ENCODE measurements at regions not wholly inside any gene's neighbourhood (a gene's known extent, or its start where the extent isn't known, plus 50 kb on each side); places are given as distances from the start of the nearest gene placed in this dataset.

DNA sequence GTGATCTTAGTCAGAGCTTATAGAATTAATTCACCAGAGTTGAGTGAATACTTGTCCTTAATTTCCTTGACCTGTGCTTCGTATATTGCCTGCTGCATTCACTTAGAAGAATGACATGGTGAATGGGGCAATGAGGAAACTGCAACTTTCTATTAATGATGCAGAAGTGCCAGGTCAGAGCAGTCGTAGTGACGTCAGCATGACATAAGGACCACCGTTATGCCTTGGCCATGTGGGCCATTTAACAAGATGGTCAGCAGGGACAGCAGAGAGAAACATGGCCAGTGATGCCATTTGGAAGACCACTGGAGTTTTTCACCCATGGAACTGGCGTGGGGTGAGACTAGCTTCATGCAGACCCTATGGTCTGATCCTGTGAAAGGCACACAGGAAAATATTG lies 1469.4 kb upstream of the TMEM132C start:
- TF ChIP-seq, protein P1, sequence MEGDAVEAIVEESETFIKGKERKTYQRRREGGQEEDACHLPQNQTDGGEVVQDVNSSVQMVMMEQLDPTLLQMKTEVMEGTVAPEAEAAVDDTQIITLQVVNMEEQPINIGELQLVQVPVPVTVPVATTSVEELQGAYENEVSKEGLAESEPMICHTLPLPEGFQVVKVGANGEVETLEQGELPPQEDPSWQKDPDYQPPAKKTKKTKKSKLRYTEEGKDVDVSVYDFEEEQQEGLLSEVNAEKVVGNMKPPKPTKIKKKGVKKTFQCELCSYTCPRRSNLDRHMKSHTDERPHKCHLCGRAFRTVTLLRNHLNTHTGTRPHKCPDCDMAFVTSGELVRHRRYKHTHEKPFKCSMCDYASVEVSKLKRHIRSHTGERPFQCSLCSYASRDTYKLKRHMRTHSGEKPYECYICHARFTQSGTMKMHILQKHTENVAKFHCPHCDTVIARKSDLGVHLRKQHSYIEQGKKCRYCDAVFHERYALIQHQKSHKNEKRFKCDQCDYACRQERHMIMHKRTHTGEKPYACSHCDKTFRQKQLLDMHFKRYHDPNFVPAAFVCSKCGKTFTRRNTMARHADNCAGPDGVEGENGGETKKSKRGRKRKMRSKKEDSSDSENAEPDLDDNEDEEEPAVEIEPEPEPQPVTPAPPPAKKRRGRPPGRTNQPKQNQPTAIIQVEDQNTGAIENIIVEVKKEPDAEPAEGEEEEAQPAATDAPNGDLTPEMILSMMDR (IDR thresholded peaks at IDR 0.05; ENCODE audit: insufficient read depth, low read length, poor library complexity, severe bottlenecking) = no peak
- Histone ChIP-seq H3K4me3 (ENCODE audit: low read depth, low read length) (no peak overlapping the region), H3K36me3 (ENCODE audit: control insufficient read depth, insufficient read depth, low read length) (no peaks in the 10 kb centered on the region), H3K27me3 (ENCODE audit: control insufficient read depth, insufficient read depth, low read length) (no peaks in the 10 kb centered on the region)
- DNase-seq (ENCODE audit: low read depth) = no peak

DNA sequence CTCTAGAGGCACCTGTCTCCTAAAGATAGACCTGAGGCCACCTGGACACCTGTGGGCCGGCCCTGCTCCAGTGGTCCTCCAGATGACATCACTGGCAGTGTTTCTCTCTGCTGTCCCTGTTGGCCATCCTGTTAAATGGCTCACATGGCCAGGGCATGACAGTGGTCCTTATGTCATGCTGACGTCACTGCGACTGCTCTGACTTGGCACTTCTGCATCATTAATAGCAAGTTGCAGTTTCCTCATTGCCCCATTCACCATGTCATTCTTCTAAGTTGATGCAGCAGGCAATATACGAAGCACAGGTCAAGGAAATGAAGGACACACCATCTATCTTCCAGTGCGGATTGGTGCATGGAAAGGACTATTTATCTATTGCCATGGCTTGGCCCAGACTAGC lies 1468.5 kb upstream of the TMEM132C start:
- DNase-seq (ENCODE audit: low read depth) = no peak
- H3K36me3 ChIP-seq (ENCODE audit: control insufficient read depth, insufficient read depth, low read length) = no peaks in the 10 kb centered on the region
- TF ChIP-seq, protein P1 (IDR thresholded peaks at IDR 0.05; ENCODE audit: insufficient read depth, low read length, poor library complexity, severe bottlenecking) = no peak
- no peak overlapping the region for H3K4me3 ChIP-seq (ENCODE audit: low read depth, low read length)
- no peaks in the 10 kb centered on the region for H3K27me3 ChIP-seq (ENCODE audit: control insufficient read depth, insufficient read depth, low read length)

DNA sequence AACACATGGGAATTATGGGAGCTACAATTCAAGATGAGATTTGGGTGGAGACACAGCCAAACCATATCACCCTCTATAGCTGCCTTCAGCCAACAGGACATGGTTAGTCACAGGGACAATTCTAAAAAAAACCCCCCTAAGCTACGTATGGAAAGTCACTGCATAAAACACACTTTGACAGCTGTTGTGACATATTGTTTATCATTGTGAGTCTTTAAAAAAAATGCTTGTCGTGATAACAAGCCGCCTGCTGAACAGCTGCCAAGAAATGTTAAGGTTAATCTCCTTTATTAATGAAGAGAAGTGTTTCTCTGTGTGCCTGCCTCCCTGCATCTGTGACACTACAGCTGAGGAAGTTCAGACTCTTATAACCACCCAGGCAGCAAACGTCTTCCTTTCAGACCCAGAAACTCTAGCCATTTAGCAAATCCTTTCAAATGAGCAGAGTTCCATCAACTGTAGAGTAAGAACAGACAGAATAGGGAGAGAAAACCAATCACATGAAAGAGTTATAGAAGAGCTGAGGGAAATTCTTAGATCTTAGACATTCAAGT lies 1459.6 kb upstream of the TMEM132C start:
- Histone ChIP-seq H3K4me3 (ENCODE audit: low read depth, low read length) (no peak overlapping the region), H3K36me3 (ENCODE audit: control insufficient read depth, insufficient read depth, low read length) (no peaks in the 10 kb centered on the region), H3K27me3 (ENCODE audit: control insufficient read depth, insufficient read depth, low read length) (no peaks in the 10 kb centered on the region)
- TF ChIP-seq, protein P1 (IDR thresholded peaks at IDR 0.05; ENCODE audit: insufficient read depth, low read length, poor library complexity, severe bottlenecking) = no peak
- DNase-seq (ENCODE audit: low read depth) = no peak

DNA sequence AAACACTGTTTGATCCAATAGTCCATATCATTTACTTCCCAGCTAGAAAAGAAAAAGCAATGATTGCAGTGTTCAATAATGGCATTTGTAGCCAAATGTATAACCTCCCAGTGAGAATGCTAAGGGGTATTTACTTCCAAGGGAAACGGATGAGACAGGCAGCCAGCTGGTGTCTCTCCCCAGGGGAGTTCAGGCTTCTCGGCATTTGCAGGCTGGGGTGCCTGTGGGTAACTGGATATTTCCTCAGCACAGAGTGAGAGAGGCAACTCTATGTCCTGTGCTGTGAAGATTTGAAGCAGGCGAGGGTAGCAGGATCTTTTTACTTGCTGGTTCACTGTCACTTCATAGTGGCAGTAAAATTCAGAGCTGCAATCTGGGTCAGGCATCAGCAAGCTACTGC lies 1455.6 kb upstream of the TMEM132C start:
- H3K4me3 ChIP-seq (ENCODE audit: low read depth, low read length) = no peak overlapping the region
- no peaks in the 10 kb centered on the region for H3K27me3 ChIP-seq (ENCODE audit: control insufficient read depth, insufficient read depth, low read length)
- TF ChIP-seq, protein P1 (IDR thresholded peaks at IDR 0.05; ENCODE audit: insufficient read depth, low read length, poor library complexity, severe bottlenecking) = no peak
- no peak for DNase-seq (ENCODE audit: low read depth)
- H3K36me3 ChIP-seq (ENCODE audit: control insufficient read depth, insufficient read depth, low read length) = no peaks in the 10 kb centered on the region

DNA sequence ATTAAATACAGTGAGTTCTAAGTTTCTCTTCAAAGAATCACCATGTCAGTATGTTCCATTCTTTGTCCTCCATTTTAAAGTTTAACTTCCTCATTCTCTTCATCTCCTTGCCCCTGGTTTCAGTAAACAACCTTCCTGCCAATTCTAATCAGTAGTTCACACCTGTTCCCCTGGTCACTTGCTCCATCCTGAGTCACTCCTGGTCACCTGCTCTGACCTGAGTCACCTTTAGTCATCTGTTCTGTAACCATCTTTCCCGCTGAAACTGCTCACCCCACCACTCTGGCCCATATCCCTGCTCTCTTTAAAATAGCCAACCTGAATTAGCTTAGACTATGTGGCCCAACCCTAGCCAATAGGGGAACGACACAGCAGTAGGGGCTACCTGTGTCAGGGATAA lies 1447.4 kb upstream of the TMEM132C start:
- Histone ChIP-seq H3K27me3 (ENCODE audit: control insufficient read depth, insufficient read depth, low read length) (no peaks in the 10 kb centered on the region), H3K36me3 (ENCODE audit: control insufficient read depth, insufficient read depth, low read length) (no peaks in the 10 kb centered on the region), H3K4me3 (ENCODE audit: low read depth, low read length) (no peak overlapping the region)
- DNase-seq (ENCODE audit: low read depth) = no peak
- TF ChIP-seq, protein P1 (IDR thresholded peaks at IDR 0.05; ENCODE audit: insufficient read depth, low read length, poor library complexity, severe bottlenecking) = no peak
